Right lobe of liver (tissue), 4 donors: ENCODE measurements at regions not wholly inside any gene's neighbourhood (a gene's known extent, or its start where the extent isn't known, plus 50 kb on each side); places are given as distances from the start of the nearest gene placed in this dataset.

Experiments used
- CTCF ChIP-seq, 4 donors: fragments of 200-600 bp in 3 of 4; fragments of 450-650 bp in 1 of 4; IDR thresholded peaks; one replicate each; pipeline versions ENCODE4 v1.5.1 to v1.8.0; 2016 to 2022; ENCODE audit warnings: antibody characterized with exemption in 4 of 4, mild to moderate bottlenecking in 2 of 4
- POLR2A ChIP-seq: fragments of 450-650 bp; IDR thresholded peaks from one replicate; pipeline ENCODE4 v1.6.1; 2017; ENCODE audit warnings: antibody characterized with exemption, mild to moderate bottlenecking
- donor health status: DM: no; HTN: no; CAD: no.
- donor health status: DM: no; HTN: no; CAD: no.
- donor health status: DM: no; HTN: yes; CAD: no.

GRCh38 chr13:70490320-70490935 lies 382.2 kb upstream of the KLHL1 start:
- TF ChIP-seq CTCF (IDR thresholded peaks at IDR 0.05): no peak
- TF ChIP-seq POLR2A: no peak
